ENCODE measurements at regions not wholly inside any gene's neighbourhood (a gene's known extent, or its start where the extent isn't known, plus 50 kb on each side); places are given as distances from the start of the nearest gene placed in this dataset.

GRCh38 chr13:37316935-37317334 lies 211.5 kb upstream of the CSNK1A1L start:
- ChIA-PET CTCF (no interaction called here), POLR2A (no interaction called here)
- DNase-seq (ENCODE audit: low read depth, low spot score) = no peak
- no peaks in the 10 kb centered on the region for H3K9me3 ChIP-seq (ENCODE audit: control insufficient read depth, insufficient read depth, low read length)
- no peak overlapping the region for H3K4me3 ChIP-seq (ENCODE audit: low read depth, low read length)
- H3K27ac ChIP-seq (ENCODE audit: low read depth, low read length) = no peak overlapping the region
- TF ChIP-seq, protein P1, sequence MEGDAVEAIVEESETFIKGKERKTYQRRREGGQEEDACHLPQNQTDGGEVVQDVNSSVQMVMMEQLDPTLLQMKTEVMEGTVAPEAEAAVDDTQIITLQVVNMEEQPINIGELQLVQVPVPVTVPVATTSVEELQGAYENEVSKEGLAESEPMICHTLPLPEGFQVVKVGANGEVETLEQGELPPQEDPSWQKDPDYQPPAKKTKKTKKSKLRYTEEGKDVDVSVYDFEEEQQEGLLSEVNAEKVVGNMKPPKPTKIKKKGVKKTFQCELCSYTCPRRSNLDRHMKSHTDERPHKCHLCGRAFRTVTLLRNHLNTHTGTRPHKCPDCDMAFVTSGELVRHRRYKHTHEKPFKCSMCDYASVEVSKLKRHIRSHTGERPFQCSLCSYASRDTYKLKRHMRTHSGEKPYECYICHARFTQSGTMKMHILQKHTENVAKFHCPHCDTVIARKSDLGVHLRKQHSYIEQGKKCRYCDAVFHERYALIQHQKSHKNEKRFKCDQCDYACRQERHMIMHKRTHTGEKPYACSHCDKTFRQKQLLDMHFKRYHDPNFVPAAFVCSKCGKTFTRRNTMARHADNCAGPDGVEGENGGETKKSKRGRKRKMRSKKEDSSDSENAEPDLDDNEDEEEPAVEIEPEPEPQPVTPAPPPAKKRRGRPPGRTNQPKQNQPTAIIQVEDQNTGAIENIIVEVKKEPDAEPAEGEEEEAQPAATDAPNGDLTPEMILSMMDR (IDR thresholded peaks at IDR 0.05; ENCODE audit: low read depth, low read length) = no peak
- H3K27me3 ChIP-seq (ENCODE audit: control insufficient read depth, insufficient read depth, low read length) = no peaks in the 10 kb centered on the region

GRCh38 chr13:37313372-37313771 lies 207.9 kb upstream of the CSNK1A1L start:
- Histone ChIP-seq H3K27me3 (ENCODE audit: control insufficient read depth, insufficient read depth, low read length) (no peaks in the 10 kb centered on the region), H3K27ac (ENCODE audit: low read depth, low read length) (peak overlapping the region; percentile 40), H3K9me3 (ENCODE audit: control insufficient read depth, insufficient read depth, low read length) (no peaks in the 10 kb centered on the region), H3K4me3 (ENCODE audit: low read depth, low read length) (no peak overlapping the region)
- peak; percentile 71 for DNase-seq (ENCODE audit: low read depth, low spot score)
- TF ChIP-seq, protein P1 (IDR thresholded peaks at IDR 0.05; ENCODE audit: low read depth, low read length) = no peak
- POLR2A ChIA-PET = no interaction called here
- CTCF ChIA-PET = interaction anchor here (0.8 kb wide), 1 partner anchor 286 kb away, joined by 3 read pairs; the partner anchor contains the start of gene POSTN

DNA sequence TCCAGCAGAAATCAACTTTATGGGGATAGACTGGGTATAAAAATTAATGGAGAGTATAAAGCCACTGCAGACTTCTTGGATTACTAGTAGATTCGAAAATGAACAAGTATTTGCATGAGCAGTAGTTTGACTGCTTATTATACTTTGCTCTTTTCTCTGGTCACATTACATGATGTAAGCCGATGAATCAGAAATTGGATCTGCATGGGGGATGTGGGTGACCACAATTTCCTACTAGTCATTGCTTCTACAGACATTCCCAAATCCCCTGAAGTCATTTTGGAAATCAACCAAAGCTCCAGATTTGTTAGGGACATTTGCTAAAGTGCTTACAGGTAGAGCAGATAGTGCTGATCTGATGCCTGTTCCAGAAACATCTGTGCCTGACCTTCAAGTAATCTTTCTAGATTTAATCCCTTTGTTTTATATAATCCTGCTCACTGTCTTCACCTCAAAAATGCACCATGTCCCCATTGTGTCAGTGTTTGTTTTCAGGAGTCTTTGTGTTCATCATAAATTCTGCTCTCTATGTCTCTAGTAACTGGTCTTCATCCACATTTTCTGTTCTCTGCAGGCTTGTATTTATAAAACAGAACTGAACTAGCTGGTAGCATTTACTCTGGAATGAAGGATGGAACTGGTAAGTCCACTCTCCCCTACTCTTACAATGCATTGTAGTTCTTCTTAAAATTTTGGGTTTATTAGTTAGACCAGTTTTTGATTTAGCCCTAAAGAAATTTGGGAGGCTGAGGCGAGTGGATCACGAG lies 201.5 kb upstream of the CSNK1A1L start:
- POLR2A ChIA-PET = interaction anchor here (1.0 kb wide), 1 partner anchor 172 kb away, joined by 3 read pairs; no protein-coding TSS in a partner anchor
- CTCF ChIA-PET = no interaction called here
- Histone ChIP-seq H3K9me3 (ENCODE audit: control insufficient read depth, insufficient read depth, low read length) (no peaks in the 10 kb centered on the region), H3K4me3 (ENCODE audit: low read depth, low read length) (no peak overlapping the region), H3K27ac (ENCODE audit: low read depth, low read length) (peak overlapping the region; percentile 63), H3K27me3 (ENCODE audit: control insufficient read depth, insufficient read depth, low read length) (no peaks in the 10 kb centered on the region)
- peak; percentile 84 for DNase-seq (ENCODE audit: low read depth, low spot score)
- TF ChIP-seq, protein P1 (IDR thresholded peaks at IDR 0.05; ENCODE audit: low read depth, low read length) = no peak

DNA sequence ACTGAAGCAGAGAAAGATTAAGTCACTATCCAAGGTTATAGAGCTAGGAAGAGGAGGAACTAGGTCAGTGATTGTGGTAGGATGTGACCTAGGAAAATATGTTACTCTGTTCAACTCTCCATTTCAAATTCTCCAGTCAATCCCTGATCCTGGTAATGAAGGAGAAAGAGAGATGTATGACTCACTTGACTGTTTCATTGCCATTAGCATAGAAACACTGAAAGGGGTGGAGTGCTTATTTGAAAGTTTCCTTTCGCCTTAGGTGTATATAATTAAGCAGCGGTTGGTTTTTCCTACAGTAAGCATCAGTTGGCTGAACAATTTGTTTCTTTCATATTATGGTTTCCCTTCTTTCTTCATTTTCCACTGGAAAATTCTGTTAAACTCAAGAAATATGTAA lies 198.1 kb upstream of the CSNK1A1L start:
- Histone ChIP-seq H3K27ac (ENCODE audit: low read depth, low read length) (no peak overlapping the region), H3K9me3 (ENCODE audit: control insufficient read depth, insufficient read depth, low read length) (no peaks in the 10 kb centered on the region), H3K27me3 (ENCODE audit: control insufficient read depth, insufficient read depth, low read length) (no peaks in the 10 kb centered on the region), H3K4me3 (ENCODE audit: low read depth, low read length) (no peak overlapping the region)
- CTCF ChIA-PET = no interaction called here
- POLR2A ChIA-PET = no interaction called here
- TF ChIP-seq, protein P1 (IDR thresholded peaks at IDR 0.05; ENCODE audit: low read depth, low read length) = no peak
- no peak for DNase-seq (ENCODE audit: low read depth, low spot score)

DNA sequence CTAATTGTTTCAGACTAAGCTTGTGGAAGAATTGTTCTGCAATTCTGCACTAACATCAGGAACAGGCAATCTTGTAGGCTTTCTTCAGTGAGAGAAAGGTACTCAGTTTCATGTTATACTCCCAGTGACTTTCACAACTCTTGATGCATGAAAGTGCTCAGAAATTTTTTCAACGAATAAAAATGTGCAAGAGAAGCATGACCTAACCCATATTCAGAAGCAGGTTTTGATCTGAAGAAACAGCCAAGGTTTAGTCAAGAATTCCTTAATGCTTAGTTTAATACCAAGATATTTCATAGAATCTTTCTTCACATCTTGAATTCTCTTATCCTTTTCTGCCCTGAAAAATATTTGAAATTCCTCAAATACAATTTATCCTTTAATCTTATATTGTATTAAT lies 197.2 kb upstream of the CSNK1A1L start:
- no peak for DNase-seq (ENCODE audit: low read depth, low spot score)
- Histone ChIP-seq H3K27ac (ENCODE audit: low read depth, low read length) (no peak overlapping the region), H3K4me3 (ENCODE audit: low read depth, low read length) (no peak overlapping the region), H3K27me3 (ENCODE audit: control insufficient read depth, insufficient read depth, low read length) (no peaks in the 10 kb centered on the region), H3K9me3 (ENCODE audit: control insufficient read depth, insufficient read depth, low read length) (no peaks in the 10 kb centered on the region)
- TF ChIP-seq, protein P1 (IDR thresholded peaks at IDR 0.05; ENCODE audit: low read depth, low read length) = no peak
- POLR2A ChIA-PET = no interaction called here
- CTCF ChIA-PET = no interaction called here
